Osteoblast (primary cell): ENCODE measurements at regions not wholly inside any gene's neighbourhood (a gene's known extent, or its start where the extent isn't known, plus 50 kb on each side); places are given as distances from the start of the nearest gene placed in this dataset.

Experiments
- DNase-seq: peaks from one replicate; pipeline ENCODE4 v3.0.0; 2011; ENCODE audit warnings: low spot score, mixed read lengths; ENCODE audit not compliant: insufficient read length; ENCODE audit errors: missing footprints
- H2AFZ ChIP-seq: 2 replicates; pipeline ENCODE4 v1.6.0; 2011; ENCODE audit warnings: mild to moderate bottlenecking, low read length
- H3K27ac ChIP-seq: 2 replicates; pipeline ENCODE4 v1.5.1; 2011; ENCODE audit warnings: mild to moderate bottlenecking, low read depth, low read length, moderate library complexity
- H3K27me3 ChIP-seq: 2 replicates; pipeline ENCODE4 v1.6.0; 2012; ENCODE audit warnings: mild to moderate bottlenecking, control low read depth, inconsistent platforms, low read length, moderate library complexity; ENCODE audit not compliant: insufficient read depth
- H3K36me3 ChIP-seq: 2 replicates; pipeline ENCODE4 v1.5.1; 2011; ENCODE audit warnings: mild to moderate bottlenecking, low read length, control low read depth, moderate library complexity; ENCODE audit not compliant: insufficient read depth
- H3K4me1 ChIP-seq: 2 replicates; pipeline ENCODE4 v1.5.1; 2011; ENCODE audit warnings: mild to moderate bottlenecking, low read length, control low read depth, moderate library complexity; ENCODE audit not compliant: insufficient read depth
- H3K4me2 ChIP-seq: 2 replicates; pipeline ENCODE4 v1.6.0; 2011; ENCODE audit warnings: mild to moderate bottlenecking, low read length; ENCODE audit not compliant: insufficient read depth
- H3K4me3 ChIP-seq: fragments of 200-600 bp; sonication (generic); 3 replicates; pipeline ENCODE4 v1.5.1; 2012; ENCODE audit warnings: mild to moderate bottlenecking, low read length, inconsistent platforms; ENCODE audit not compliant: insufficient read depth
- H3K79me2 ChIP-seq: 2 replicates; pipeline ENCODE4 v1.6.0; 2012; ENCODE audit warnings: mild to moderate bottlenecking, low read length, control low read depth, inconsistent platforms; ENCODE audit not compliant: insufficient read depth
- H3K9me3 ChIP-seq: 2 replicates; pipeline ENCODE4 v1.5.1; 2011; ENCODE audit warnings: low read depth, low read length, control low read depth
- H4K20me1 ChIP-seq: 2 replicates; pipeline ENCODE4 v1.6.0; 2012; ENCODE audit warnings: mild to moderate bottlenecking, low read length, control low read depth; ENCODE audit not compliant: insufficient read depth
- TF ChIP-seq, protein P1 (sequence below): IDR thresholded peaks from 2 replicates; pipeline ENCODE4 v1.5.1; 2011; ENCODE audit warnings: mild to moderate bottlenecking, low read depth, low read length, moderate library complexity; ENCODE audit errors: extremely low read depth

DNA sequence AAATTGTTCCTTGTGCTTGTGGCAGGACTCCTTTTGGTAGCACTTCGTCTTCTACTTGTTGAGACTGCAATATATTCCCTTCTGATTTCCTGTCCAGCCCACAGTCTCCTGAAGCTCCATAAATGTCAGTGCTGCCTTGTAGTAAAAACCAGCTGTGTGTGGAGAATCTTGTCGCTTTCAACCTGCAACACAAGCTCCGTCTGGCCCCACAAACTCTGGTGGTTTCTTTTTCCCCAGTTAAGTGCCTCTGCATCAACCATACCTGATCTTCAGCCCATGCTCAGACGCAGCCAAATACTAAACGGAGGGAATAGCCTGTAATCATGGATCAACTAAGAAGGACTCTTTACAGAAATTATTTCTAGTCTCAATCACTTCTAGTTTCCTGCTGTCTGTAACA is 1133.3 kb upstream of the ADGRB3 start:
- H3K4me2 ChIP-seq: no peak overlapping the region
- H3K4me1 ChIP-seq: no peaks in the 10 kb centered on the region
- no peaks in the 10 kb centered on the region for H3K27me3 ChIP-seq
- peaks cover 6% of the 10 kb centered on the region for H3K9me3 ChIP-seq
- H3K27ac ChIP-seq: no peak overlapping the region
- TF ChIP-seq, protein P1, sequence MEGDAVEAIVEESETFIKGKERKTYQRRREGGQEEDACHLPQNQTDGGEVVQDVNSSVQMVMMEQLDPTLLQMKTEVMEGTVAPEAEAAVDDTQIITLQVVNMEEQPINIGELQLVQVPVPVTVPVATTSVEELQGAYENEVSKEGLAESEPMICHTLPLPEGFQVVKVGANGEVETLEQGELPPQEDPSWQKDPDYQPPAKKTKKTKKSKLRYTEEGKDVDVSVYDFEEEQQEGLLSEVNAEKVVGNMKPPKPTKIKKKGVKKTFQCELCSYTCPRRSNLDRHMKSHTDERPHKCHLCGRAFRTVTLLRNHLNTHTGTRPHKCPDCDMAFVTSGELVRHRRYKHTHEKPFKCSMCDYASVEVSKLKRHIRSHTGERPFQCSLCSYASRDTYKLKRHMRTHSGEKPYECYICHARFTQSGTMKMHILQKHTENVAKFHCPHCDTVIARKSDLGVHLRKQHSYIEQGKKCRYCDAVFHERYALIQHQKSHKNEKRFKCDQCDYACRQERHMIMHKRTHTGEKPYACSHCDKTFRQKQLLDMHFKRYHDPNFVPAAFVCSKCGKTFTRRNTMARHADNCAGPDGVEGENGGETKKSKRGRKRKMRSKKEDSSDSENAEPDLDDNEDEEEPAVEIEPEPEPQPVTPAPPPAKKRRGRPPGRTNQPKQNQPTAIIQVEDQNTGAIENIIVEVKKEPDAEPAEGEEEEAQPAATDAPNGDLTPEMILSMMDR: no peak
- DNase-seq: no peak
- H4K20me1 ChIP-seq: no peaks in the 10 kb centered on the region
- H3K79me2 ChIP-seq: no peaks in the 10 kb centered on the region
- H3K4me3 ChIP-seq: no peak overlapping the region
- no peak overlapping the region for H2AFZ ChIP-seq
- H3K36me3 ChIP-seq: no peaks in the 10 kb centered on the region

DNA sequence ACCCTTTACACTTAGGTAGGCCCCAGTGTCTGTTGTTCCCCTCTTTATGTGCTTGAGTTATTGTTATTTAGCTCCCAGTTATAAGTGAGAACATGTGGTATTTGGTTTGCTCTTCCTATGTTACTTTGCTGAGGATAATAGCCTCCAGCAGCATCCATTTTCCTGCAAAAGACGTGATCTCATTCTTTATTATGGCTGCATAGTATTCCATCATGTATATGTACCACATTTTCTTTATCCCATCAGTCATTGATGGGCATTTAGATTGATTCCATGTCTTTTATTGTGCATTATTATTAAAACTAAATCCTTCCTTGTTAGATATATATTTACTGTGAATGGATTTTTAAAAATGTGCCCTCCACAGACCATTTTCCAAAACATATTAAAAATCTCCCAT is 1137.3 kb upstream of the ADGRB3 start:
- H2AFZ ChIP-seq: no peak overlapping the region
- TF ChIP-seq, protein P1: no peak
- no peak overlapping the region for H3K4me3 ChIP-seq
- no peaks in the 10 kb centered on the region for H3K4me1 ChIP-seq
- no peaks in the 10 kb centered on the region for H4K20me1 ChIP-seq
- H3K4me2 ChIP-seq: no peak overlapping the region
- H3K36me3 ChIP-seq: no peaks in the 10 kb centered on the region
- H3K9me3 ChIP-seq: peaks cover 6% of the 10 kb centered on the region
- H3K27ac ChIP-seq: no peak overlapping the region
- no peaks in the 10 kb centered on the region for H3K27me3 ChIP-seq
- no peak for DNase-seq
- no peaks in the 10 kb centered on the region for H3K79me2 ChIP-seq

- TF ChIP-seq, protein P1: no peak
- no peaks in the 10 kb centered on the region for H3K79me2 ChIP-seq
- no peaks in the 10 kb centered on the region for H4K20me1 ChIP-seq
- no peak overlapping the region for H3K4me2 ChIP-seq
- DNase-seq: no peak
- no peaks in the 10 kb centered on the region for H3K9me3 ChIP-seq
- H3K27ac ChIP-seq: no peak overlapping the region
- H3K36me3 ChIP-seq: no peaks in the 10 kb centered on the region
- no peaks in the 10 kb centered on the region for H3K27me3 ChIP-seq
- no peak overlapping the region for H2AFZ ChIP-seq
- no peaks in the 10 kb centered on the region for H3K4me1 ChIP-seq
- H3K4me3 ChIP-seq: no peak overlapping the region
Observed at GRCh38 chr6:67496191-67496590, 1138.9 kb upstream of the ADGRB3 start.

- H3K27me3 ChIP-seq: no peaks in the 10 kb centered on the region
- TF ChIP-seq, protein P1: no peak
- no peak overlapping the region for H3K4me2 ChIP-seq
- no peaks in the 10 kb centered on the region for H3K36me3 ChIP-seq
- H3K4me1 ChIP-seq: no peaks in the 10 kb centered on the region
- H3K9me3 ChIP-seq: no peaks in the 10 kb centered on the region
- no peak overlapping the region for H3K4me3 ChIP-seq
- no peaks in the 10 kb centered on the region for H4K20me1 ChIP-seq
- H2AFZ ChIP-seq: no peak overlapping the region
- no peak for DNase-seq
- H3K79me2 ChIP-seq: no peaks in the 10 kb centered on the region
- no peak overlapping the region for H3K27ac ChIP-seq
Observed at GRCh38 chr6:67493682-67494081, 1141.4 kb upstream of the ADGRB3 start.
